HG02884 (cell line): ENCODE measurements at regions not wholly inside any gene's neighbourhood (a gene's known extent, or its start where the extent isn't known, plus 50 kb on each side); places are given as distances from the start of the nearest gene placed in this dataset.
"Not testable (repeated sequence)": the region's sequence is repeated elsewhere in the genome, so short reads cannot be mapped to it uniquely, and the experiment has no call there.

Source experiments
- ATAC-seq: cut with Tn5 transposase; IDR thresholded peaks from one replicate; pipeline ENCODE4 v1.9.1; 2021; ENCODE audit warnings: mild to moderate bottlenecking, moderate library complexity; ENCODE audit not compliant: unreplicated experiment

GRCh38 chr1:219863816-219864215, 64.5 kb downstream of the SLC30A10 start:
- not testable (repeated sequence) for ATAC-seq

GRCh38 chr1:219862366-219862765, 66.0 kb downstream of the SLC30A10 start:
- no peak for ATAC-seq

GRCh38 chr1:219858980-219859379, 69.4 kb downstream of the SLC30A10 start:
- ATAC-seq, result no peak

GRCh38 chr1:219847215-219847855, 81.0 kb downstream of the SLC30A10 start:
- no peak for ATAC-seq

- ATAC-seq, result not testable (repeated sequence)
Observed at GRCh38 chr1:219839595-219839994, 88.8 kb downstream of the SLC30A10 start.

GRCh38 chr1:219837994-219838294, 90.4 kb downstream of the SLC30A10 start:
- ATAC-seq, result no peak

- no peak for ATAC-seq
Observed at GRCh38 chr1:219837274-219837993, 90.9 kb downstream of the SLC30A10 start.

GRCh38 chr1:219834314-219834917, 93.9 kb downstream of the SLC30A10 start:
- ATAC-seq, result no peak

GRCh38 chr1:219833214-219833815, 95.0 kb downstream of the SLC30A10 start:
- no peak for ATAC-seq

GRCh38 chr1:219826290-219826689, 102.1 kb downstream of the SLC30A10 start:
- ATAC-seq, result no peak

GRCh38 chr1:219825355-219825754, 103.0 kb downstream of the SLC30A10 start:
- no peak for ATAC-seq

GRCh38 chr1:219824338-219824737, 104.0 kb downstream of the SLC30A10 start:
- no peak for ATAC-seq

- ATAC-seq, result no peak
Observed at GRCh38 chr1:219820551-219820950, 107.8 kb downstream of the SLC30A10 start.

GRCh38 chr1:219817914-219818313, 110.4 kb downstream of the SLC30A10 start:
- ATAC-seq, result no peak

- no peak for ATAC-seq
Observed at GRCh38 chr1:219813294-219813693, 115.1 kb downstream of the SLC30A10 start.

GRCh38 chr1:219812491-219813203, 115.7 kb downstream of the SLC30A10 start:
- ATAC-seq, result peak; percentile 91

- no peak for ATAC-seq
Observed at GRCh38 chr1:219812086-219812485, 116.3 kb downstream of the SLC30A10 start.

GRCh38 chr1:219810451-219810850, 117.9 kb downstream of the SLC30A10 start:
- ATAC-seq, result no peak

- ATAC-seq, result no peak
Observed at GRCh38 chr1:219808790-219809189, 119.6 kb downstream of the SLC30A10 start.

GRCh38 chr1:219806642-219807041, 121.7 kb downstream of the SLC30A10 start:
- no peak for ATAC-seq

GRCh38 chr1:219806020-219806419, 122.3 kb downstream of the SLC30A10 start:
- peak; percentile 77 for ATAC-seq
